ENCODE measurements at regions not wholly inside any gene's neighbourhood (a gene's known extent, or its start where the extent isn't known, plus 50 kb on each side); places are given as distances from the start of the nearest gene placed in this dataset.
A peak's percentile ranks its signal among the peaks of the same experiment; 100 is the strongest.

- TF ChIP-seq CSRNP2 (CRISPR knock-in tag; conservative IDR thresholded peaks at IDR 0.05; ENCODE audit: low read depth) (no peak), REXO4 (CRISPR knock-in tag; IDR thresholded peaks at IDR 0.05; ENCODE audit: borderline replicate concordance) (no peak), ZNF816 (CRISPR knock-in tag; IDR thresholded peaks at IDR 0.05; ENCODE audit: borderline replicate concordance) (no peak), PAX8 (CRISPR knock-in tag; IDR thresholded peaks at IDR 0.05; ENCODE audit: borderline replicate concordance) (no peak), MLLT10 (CRISPR knock-in tag; IDR thresholded peaks at IDR 0.05) (no peak), ZNF580 (CRISPR knock-in tag; IDR thresholded peaks at IDR 0.05; ENCODE audit: borderline replicate concordance, low read depth) (no peak), TEF (CRISPR knock-in tag; IDR thresholded peaks at IDR 0.05) (no peak), ZBTB26 (CRISPR knock-in tag; IDR thresholded peaks at IDR 0.05; ENCODE audit: borderline replicate concordance) (no peak), ZFP91 (CRISPR knock-in tag; IDR thresholded peaks at IDR 0.05; ENCODE audit: borderline replicate concordance) (no peak), ZNF276 (CRISPR knock-in tag; IDR thresholded peaks at IDR 0.05; ENCODE audit: low read depth) (no peak), ZNF432 (CRISPR knock-in tag; IDR thresholded peaks at IDR 0.05; ENCODE audit: borderline replicate concordance) (no peak), TFDP1 (CRISPR knock-in tag; IDR thresholded peaks at IDR 0.05; ENCODE audit: borderline replicate concordance) (no peak), ARID5B (CRISPR knock-in tag; IDR thresholded peaks at IDR 0.05) (peak; percentile 69; the same call in 1 of the 2 replicates), MYC (CRISPR knock-in tag; IDR thresholded peaks at IDR 0.05; ENCODE audit: borderline replicate concordance) (no peak), ZNF775 (CRISPR knock-in tag; IDR thresholded peaks at IDR 0.05; ENCODE audit: borderline replicate concordance) (no peak), TMF1 (CRISPR knock-in tag; IDR thresholded peaks at IDR 0.05; ENCODE audit: low read depth) (no peak)
Measured at GRCh38 chr6:144644776-144645175, 359.6 kb downstream of the UTRN start (continued).

Measured in HepG2 (cell line).